Colon (tissue), 2 donors: ENCODE measurements at regions not wholly inside any gene's neighbourhood (a gene's known extent, or its start where the extent isn't known, plus 50 kb on each side); places are given as distances from the start of the nearest gene placed in this dataset.

ENCODE experiments used
- FAIRE-seq: peaks from 2 replicates; lab custom pipeline; 2012; peaks lifted over from hg19 to GRCh38; lab: Jason Lieb, UNC
- donor health status: control.
- donor health status: control.

GRCh38 chr14:54209511-54210250, 187.1 kb upstream of the CDKN3 start:
- no peak for FAIRE-seq

DNA sequence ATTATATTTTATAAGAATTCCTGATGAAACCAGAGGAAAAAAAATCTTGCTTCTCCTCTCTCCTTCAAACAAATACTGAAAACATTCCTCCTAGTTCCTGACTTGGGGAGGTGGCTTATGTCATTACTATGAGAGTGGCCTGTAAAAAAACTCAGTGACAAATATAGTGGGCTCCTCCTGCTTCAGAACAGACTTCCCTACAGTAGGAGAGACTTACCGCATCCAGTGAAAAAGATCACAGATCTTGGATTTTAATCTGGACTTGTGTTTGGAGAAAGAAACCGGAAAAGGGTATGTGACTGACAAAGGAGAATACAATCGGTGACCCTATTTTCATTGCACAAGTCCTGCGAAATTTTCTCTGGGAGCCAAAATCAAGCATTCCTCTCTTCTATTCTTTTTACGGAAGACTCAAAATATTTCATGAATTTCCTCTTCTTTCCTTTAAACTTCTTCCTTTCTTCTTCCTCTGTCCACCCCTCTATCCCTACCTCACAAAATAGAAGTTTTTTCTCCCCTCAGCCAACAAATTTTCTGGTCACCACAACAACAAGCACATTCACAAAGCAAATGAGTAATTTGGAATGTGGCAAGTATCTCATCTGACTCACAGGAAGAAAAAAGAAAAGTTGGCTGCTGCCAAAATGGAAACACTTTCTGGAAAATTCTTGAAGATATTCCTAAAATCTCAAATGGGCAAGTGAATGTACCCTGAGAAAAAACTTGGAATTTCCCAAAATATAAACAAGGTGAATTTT, 185.1 kb upstream of the CDKN3 start:
- FAIRE-seq = no peak

- FAIRE-seq = no peak
Observed at GRCh38 chr14:54213536-54213935, 183.3 kb upstream of the CDKN3 start.

- FAIRE-seq = no peak
Observed at GRCh38 chr14:54216827-54217226, 180.0 kb upstream of the CDKN3 start.

DNA sequence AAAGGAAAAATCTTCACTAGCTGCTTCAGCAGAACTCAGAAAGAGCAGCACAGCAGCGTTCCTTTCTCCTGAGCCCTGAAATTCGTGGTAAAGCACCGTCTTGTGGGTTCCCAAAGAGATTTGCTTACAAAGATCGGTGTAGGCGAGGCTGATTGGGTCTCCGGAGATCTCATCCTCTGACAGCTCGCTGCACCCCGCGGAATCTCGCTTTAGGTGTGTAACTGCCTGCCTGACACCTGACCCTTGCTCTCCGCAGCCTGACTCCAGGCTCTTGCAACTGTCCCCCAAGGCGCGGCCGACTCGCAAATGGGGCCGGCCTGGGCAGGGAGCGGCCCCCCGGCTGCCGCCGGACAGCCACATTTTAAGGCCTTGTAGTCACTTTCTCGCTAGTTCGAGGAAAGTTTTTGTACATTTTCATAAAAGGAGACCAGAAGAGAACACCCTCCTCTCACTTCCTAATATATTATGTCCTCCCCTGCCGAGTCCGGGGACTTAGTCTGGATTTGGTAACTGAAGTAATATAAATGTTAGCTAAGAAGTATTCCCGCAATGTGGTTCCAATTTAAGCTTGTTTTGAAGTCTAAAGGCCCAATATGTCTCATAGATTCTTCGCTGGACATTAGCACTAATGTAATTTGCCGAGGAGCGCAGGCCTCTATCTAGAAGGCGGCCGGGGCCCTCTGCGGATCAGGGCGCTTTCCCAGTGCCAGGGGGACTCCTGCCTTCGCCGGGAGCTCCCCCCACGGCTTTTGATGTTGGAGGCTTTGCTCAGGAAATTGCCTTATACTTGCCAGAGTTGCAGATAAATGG, 177.3 kb upstream of the CDKN3 start:
- no peak for FAIRE-seq

DNA sequence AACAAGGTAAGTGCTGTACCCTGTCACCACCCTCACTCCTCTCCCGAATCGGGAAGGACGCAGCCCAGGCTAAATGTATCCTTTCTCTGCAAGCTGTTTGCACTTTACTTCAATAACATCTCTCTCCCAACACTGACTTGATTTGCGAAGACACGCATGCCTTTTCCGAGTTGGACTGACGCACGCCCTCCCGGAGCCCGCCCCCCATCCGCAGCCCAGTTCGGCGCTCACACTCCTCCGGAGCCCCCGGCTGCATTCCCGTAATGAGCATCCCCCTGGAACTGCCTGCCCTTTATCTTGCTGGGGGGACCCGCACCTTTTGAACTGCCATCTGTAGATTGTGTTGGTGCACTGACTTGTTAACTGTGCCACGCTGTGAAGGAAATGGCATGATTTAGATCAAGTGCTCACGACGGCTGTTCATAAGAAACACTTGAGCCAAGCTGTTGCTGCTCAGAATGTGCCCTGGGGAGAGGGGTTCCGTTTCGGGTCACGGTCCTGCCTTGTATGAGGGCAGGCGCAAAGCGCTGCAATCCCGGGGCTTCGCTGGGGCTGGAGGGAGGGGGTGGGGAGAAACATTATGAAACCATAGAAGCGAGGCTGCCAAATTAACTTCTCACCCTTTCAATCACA, 176.6 kb upstream of the CDKN3 start:
- no peak for FAIRE-seq

DNA sequence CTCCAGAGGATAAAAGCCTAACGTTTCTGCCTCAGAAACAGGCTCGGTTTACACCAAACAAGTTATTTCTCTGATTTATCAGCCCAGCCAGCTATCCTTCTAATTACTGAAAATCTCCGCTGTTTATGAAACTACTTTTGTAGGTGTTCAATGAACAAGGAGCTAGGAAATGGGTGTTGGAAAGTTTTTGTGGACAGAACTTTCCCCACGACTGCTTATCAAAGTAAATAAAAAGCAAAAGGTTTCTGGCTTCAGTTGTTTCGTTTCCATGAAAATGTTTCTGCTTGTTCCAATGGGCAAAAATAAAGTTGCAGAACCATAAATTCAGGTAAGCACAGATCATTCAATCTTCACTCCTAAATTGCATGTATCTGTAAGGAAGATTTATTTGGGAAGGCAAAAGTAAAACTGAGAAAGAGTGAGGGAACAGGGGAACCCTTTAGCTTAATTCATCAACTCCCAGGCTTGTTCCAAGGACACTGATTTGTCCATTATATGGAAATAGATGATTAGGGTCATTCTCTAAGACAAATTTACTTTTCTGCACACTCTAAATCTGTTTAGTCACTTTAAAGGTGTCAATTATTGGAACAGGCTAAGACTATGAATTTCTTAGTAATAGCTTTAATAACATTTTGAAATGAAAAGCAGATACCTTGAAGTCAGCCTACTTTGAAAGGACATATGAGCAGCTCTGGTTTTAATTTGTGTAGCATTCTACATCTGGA, 175.9 kb upstream of the CDKN3 start:
- no peak for FAIRE-seq

GRCh38 chr14:54221432-54221803, 175.4 kb upstream of the CDKN3 start:
- no peak for FAIRE-seq

GRCh38 chr14:54221971-54222370, 174.8 kb upstream of the CDKN3 start:
- no peak for FAIRE-seq

DNA sequence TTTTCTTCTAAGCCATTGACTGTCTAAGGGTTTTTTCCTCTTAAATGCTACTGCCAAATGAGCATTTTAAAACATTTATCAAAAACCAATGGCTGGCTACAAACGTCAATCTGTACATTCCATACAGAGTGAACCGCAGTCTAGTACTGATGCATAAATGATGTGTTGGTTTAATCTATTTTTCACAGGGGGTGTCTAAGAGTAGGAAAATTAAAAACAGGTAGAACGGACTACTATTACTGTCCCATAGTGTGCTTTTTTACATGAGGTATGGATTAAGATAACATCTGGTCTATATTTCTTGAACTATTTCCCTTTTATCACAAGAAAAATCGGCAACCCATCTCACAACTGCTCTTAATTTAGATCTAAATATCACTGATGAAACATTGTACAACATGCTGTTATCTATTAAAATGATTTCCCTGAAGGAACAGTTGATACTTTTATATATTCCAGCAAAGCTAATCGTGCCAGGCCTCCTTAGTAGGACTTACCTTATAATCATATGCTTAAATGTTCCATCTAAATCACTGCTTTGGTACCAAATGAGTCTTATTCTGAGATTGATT, 172.9 kb upstream of the CDKN3 start:
- FAIRE-seq = no peak

DNA sequence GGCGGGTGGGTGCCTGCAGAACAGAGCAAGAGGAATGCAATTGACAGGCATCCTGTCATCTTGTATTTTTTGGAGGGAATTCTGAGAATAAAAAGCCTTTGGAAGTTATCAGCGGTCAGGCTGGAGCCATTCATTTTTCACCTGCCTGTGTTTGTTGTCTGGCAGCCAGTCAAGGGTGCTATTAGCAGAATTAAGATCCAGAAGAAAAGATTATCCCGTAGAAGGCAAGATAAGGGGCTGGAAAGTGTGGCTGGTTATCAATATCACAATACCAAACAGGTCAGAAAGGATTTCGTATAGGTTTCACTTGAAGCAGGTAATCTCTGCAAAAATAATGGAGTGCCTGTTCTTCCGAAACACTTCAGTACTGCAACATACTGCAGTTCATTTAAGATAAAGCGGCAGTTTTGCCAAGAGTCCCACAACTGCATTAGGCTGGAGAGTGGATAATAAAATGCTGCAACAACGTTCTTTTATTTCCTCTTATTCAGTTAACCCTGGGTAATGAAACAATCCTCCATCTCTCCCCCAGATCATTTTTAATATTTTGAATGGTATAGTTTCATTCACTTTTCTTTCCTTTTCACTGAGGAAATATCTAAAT, 171.2 kb upstream of the CDKN3 start:
- FAIRE-seq = no peak

- FAIRE-seq = no peak
Observed at GRCh38 chr14:54226103-54226502, 170.7 kb upstream of the CDKN3 start.

GRCh38 chr14:54226558-54226957, 170.2 kb upstream of the CDKN3 start:
- FAIRE-seq = no peak

GRCh38 chr14:54229136-54229535, 167.7 kb upstream of the CDKN3 start:
- FAIRE-seq = no peak

GRCh38 chr14:54230645-54231044, 166.2 kb upstream of the CDKN3 start:
- no peak for FAIRE-seq

GRCh38 chr14:54232735-54233134, 164.1 kb upstream of the CDKN3 start:
- FAIRE-seq = no peak

GRCh38 chr14:54241517-54241916, 155.3 kb upstream of the CDKN3 start:
- FAIRE-seq = no peak

- no peak for FAIRE-seq
Observed at GRCh38 chr14:54251356-54251755, 145.5 kb upstream of the CDKN3 start.

DNA sequence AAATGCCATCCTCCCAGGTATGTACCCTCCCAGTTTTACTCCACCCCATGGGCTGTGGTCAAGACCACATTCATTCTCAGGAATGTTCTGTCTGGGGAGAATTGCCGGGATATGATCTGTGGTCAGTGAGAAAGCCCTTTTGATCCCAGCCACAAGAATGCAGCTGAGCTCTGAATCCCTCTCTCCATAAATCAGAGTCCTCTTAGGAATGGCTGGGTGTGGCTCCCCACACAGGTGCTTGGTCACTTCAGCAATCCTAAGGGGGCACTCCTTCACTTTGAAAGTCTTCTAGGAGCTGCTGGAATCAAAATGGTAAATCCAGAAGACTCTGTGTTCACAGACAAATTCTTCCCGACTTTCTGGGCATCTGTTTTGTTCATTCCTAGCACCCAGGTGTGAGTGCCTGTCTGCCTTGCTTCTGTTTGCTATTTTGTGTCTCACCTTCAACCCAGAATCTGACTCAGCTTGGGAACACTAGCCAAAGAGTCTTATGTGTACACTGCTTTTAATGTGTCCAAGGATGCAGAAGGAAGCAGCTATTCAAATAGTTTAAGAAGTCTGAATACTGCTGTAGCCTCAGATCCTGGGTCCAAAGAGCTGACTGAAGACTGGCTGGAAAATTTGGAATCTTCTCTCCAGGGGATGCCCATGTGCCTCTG, 144.6 kb upstream of the CDKN3 start:
- FAIRE-seq = no peak

- FAIRE-seq = no peak
Observed at GRCh38 chr14:54253195-54253947, 143.4 kb upstream of the CDKN3 start.
